Duodenal mucosa (tissue), 2 donors: ENCODE measurements at regions not wholly inside any gene's neighbourhood (a gene's known extent, or its start where the extent isn't known, plus 50 kb on each side); places are given as distances from the start of the nearest gene placed in this dataset.

Experiments used
- H3K27ac ChIP-seq: one replicate; pipeline ENCODE4 v1.7.0; 2013; ENCODE audit warnings: low read depth, low read length
- H3K27me3 ChIP-seq, 2 donors: one replicate each; pipeline ENCODE4 v1.7.0; 2013; ENCODE audit warnings: low read length in 2 of 2, control low read depth in 1 of 2; ENCODE audit not compliant: insufficient read depth in 2 of 2, control insufficient read depth in 1 of 2
- H3K36me3 ChIP-seq, 2 donors: one replicate each; pipeline ENCODE4 v1.7.0; 2013; ENCODE audit warnings: low read length in 2 of 2, control low read depth in 1 of 2; ENCODE audit not compliant: insufficient read depth in 2 of 2, control insufficient read depth in 1 of 2
- H3K4me1 ChIP-seq, 2 donors: one replicate each; pipeline ENCODE4 v1.7.0; 2013; ENCODE audit warnings: low read length in 2 of 2, control low read depth in 1 of 2; ENCODE audit not compliant: insufficient read depth in 2 of 2, control insufficient read depth in 1 of 2
- H3K4me3 ChIP-seq, 2 donors: one replicate each; pipeline ENCODE4 v1.7.0; 2013; ENCODE audit warnings: low read length in 2 of 2, low read depth in 1 of 2
- H3K9ac ChIP-seq, 2 donors: one replicate each; pipeline ENCODE4 v1.7.0; 2013; ENCODE audit warnings: low read length in 2 of 2, low read depth in 1 of 2
- H3K9me3 ChIP-seq, 2 donors: one replicate each; pipeline ENCODE4 v1.7.0; 2013; ENCODE audit warnings: low read length in 2 of 2, control low read depth in 1 of 2; ENCODE audit not compliant: control insufficient read depth in 1 of 2

DNA sequence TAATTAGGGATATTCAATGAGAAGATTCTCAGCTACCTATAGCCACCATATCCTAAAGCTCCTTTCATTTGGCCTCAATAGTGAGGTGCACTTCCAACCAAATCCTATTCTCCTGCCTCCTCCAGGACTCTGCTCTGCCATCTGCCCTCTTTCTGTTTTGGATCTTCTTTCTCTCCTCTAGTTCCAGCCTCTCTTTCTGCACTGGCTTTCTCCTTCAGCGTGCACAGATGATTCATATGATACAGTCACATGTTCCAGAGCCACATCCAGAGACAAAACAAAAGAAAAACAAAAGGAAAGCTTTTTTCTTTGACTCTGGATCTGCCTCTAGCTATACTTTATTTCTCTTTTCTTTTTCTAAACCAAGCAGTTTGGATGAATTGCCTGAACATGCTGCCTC, 531.9 kb upstream of the MAN1A1 start:
- Histone ChIP-seq H3K27me3 (no peaks in the 10 kb centered on the region), H3K9ac (no peak overlapping the region), H3K4me3 (no peak overlapping the region), H3K9me3 (no peaks in the 10 kb centered on the region), H3K36me3 (no peaks in the 10 kb centered on the region), H3K4me1 (no peaks in the 10 kb centered on the region), H3K27ac (no peak overlapping the region)

DNA sequence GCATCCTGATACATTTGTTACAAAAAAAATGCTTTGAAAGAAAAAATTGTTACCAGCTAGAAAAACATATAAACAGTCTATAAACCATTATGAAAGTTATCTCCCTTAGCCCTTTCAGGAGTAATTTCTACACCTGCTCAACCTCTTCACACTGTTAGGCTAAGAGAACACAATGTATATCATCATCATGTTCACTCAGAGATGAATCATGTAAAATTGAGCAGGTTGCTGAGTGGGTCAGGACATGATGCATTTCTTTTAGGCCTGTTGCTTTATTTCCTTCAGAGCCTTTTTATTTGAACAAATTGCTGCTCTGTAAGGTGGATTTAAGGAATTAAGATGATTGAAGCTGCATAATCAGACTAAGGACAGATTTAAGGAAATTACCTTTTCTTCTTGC, 531.3 kb upstream of the MAN1A1 start:
- H3K27ac ChIP-seq = no peak overlapping the region
- H3K36me3 ChIP-seq = no peaks in the 10 kb centered on the region
- no peak overlapping the region for H3K9ac ChIP-seq
- H3K27me3 ChIP-seq = no peaks in the 10 kb centered on the region
- H3K4me3 ChIP-seq = no peak overlapping the region
- H3K4me1 ChIP-seq = no peaks in the 10 kb centered on the region
- H3K9me3 ChIP-seq = no peaks in the 10 kb centered on the region

DNA sequence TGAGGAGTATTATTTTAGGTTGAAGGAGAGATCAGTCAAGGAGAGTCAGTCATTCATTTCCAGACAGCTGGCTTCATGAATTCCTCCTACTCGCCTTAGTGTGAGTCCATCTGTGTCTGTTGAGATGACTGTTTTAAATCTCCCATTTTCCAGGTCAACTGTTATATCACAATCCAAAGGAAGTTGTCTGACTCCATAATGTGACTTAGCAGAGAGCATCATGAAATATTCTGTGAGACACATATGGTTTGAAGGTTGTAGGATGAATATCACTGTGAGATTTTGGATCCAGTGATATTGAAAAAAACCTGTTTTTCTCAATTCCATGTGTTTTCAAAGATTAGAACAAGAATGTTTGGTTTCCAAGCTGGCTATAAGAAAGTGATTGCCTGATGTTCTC, 530.2 kb upstream of the MAN1A1 start:
- H3K27me3 ChIP-seq = no peaks in the 10 kb centered on the region
- H3K27ac ChIP-seq = no peak overlapping the region
- no peak overlapping the region for H3K4me3 ChIP-seq
- H3K4me1 ChIP-seq = no peaks in the 10 kb centered on the region
- no peaks in the 10 kb centered on the region for H3K9me3 ChIP-seq
- H3K9ac ChIP-seq = no peak overlapping the region
- H3K36me3 ChIP-seq = no peaks in the 10 kb centered on the region

DNA sequence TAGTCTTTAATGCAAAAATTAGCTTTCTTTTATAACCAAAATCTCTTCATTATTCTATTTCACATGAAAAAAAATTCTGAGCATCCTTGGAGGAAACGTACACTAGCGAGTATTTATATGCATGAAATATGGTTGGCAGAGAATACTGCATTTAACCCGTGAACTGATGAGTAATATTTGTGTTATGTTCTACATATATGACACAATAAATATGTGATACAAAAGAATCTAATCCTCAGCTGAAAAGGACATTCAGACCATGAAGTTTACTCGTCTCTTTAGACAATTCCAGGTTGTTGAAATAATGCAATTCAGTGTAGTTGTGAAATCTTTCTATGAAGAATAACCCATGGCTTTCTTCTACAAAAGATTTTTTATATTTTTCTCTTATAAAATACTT, 524.8 kb upstream of the MAN1A1 start:
- no peak overlapping the region for H3K4me3 ChIP-seq
- no peaks in the 10 kb centered on the region for H3K9me3 ChIP-seq

DNA sequence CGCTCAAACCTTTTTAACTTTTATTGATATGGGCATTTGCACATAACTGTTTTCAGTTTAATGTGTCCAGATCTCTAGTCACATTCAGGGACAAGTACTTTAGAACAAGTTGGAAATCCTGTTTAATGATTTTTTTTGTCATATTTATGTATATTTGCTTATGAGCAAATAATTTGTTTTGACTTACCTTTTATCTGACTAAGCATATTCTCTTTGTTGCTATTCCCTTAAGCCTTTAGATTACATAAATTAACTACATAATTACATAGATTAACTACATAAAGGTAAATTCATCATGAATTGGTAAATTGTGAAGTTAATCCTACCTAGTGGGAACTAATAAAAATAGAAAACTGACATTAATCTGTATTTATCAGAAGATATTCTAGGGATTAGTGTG, 523.5 kb upstream of the MAN1A1 start:
- no peaks in the 10 kb centered on the region for H3K4me1 ChIP-seq
- H3K36me3 ChIP-seq = no peaks in the 10 kb centered on the region
- H3K9ac ChIP-seq = no peak overlapping the region
- no peaks in the 10 kb centered on the region for H3K9me3 ChIP-seq
- no peak overlapping the region for H3K27ac ChIP-seq
- no peak overlapping the region for H3K4me3 ChIP-seq
- H3K27me3 ChIP-seq = no peaks in the 10 kb centered on the region

More for the DNA sequence above, 524.8 kb upstream of the MAN1A1 start:
- H3K27ac ChIP-seq = no peak overlapping the region
- no peaks in the 10 kb centered on the region for H3K27me3 ChIP-seq
- H3K36me3 ChIP-seq = no peaks in the 10 kb centered on the region
- no peaks in the 10 kb centered on the region for H3K4me1 ChIP-seq
- H3K9ac ChIP-seq = no peak overlapping the region

DNA sequence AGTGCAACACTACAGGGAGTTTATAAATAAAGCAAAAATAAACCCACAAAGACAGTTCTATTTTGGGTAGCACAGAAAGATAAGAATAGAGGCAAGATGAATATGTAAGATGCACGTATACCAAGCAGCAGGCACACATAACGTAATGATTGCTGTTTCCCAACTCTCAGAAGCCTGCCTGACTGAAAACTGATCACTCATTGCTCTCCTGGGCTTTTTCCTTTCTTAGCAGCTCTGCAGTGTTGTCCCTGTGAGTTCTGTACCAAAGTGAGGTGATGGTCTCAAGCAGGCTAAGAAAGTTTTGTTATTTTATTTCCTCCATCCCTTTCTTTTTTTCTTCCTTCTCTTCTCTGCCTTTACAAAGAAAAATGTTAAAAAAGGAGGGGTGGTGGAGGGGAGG, 522.0 kb upstream of the MAN1A1 start:
- Histone ChIP-seq H3K27me3 (no peaks in the 10 kb centered on the region), H3K4me1 (no peaks in the 10 kb centered on the region), H3K36me3 (no peaks in the 10 kb centered on the region), H3K27ac (no peak overlapping the region), H3K4me3 (no peak overlapping the region), H3K9ac (no peak overlapping the region), H3K9me3 (no peaks in the 10 kb centered on the region)

DNA sequence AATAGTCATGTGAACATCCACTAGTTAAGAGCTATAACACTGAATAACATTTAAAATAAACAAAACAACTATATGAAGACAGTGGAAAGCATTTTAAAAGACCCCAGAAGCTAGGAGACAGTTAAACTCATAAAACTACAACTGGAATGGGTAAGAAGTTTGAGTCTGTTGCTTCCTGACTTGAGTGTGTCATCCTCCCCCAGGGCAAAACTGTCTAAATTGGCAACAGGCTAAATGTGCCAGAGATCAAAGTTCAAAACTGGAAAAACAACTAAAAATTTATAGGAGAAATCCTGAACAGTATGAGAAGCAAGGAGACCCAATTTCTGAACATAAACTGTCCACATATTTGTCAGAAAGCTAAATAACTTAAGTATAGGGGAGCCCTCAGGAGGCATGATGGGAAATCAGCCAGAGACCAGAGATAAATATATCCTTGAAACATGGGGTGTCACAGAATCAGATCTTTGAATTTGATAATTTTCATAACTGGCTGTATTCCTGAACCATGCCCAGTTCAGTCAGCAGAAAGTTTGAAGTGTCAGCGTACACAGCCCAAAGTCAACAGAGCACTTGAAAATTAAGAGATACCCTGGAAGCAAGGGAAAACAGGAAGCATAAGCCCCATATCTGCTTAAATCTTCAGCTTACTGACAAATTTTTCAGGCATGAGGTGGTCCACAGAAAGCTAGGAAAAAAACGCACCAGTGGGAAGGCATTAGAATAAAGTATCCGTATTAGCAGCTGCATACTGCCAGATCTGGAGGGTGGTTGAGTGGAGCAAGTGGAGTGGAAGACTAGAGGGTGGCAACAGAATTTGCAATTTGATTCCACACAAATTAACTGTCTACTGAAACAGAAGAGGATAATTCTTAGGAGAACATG, 516.1 kb upstream of the MAN1A1 start:
- Histone ChIP-seq H3K27ac (no peak overlapping the region), H3K27me3 (no peaks in the 10 kb centered on the region), H3K9me3 (peaks cover 0 to 4% of the 10 kb centered on the region in 2 donors), H3K9ac (no peak overlapping the region), H3K4me3 (no peak overlapping the region), H3K4me1 (no peaks in the 10 kb centered on the region), H3K36me3 (no peaks in the 10 kb centered on the region)

DNA sequence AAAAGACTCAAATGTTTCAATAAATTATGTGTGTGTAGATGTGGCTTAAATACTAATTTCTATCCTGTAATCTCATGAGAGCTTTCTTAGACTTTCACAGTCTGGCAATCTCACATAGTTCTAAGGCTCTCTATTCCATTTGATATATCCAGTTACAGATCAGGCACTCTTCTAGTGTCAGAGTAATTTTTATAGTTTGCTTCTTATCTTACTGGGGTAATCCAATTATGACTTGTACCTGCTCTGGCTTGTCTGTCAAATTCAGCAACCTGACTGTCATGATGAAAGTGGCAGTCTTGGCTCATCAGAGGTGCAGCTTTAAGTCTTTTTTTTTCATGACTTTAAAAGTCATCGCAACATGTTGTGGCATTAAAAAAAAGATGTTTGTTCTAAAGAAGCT, 513.2 kb upstream of the MAN1A1 start:
- Histone ChIP-seq H3K4me1 (no peaks in the 10 kb centered on the region), H3K9me3 (peaks cover 0 to 4% of the 10 kb centered on the region in 2 donors), H3K27me3 (no peaks in the 10 kb centered on the region), H3K27ac (no peak overlapping the region), H3K9ac (no peak overlapping the region), H3K4me3 (no peak overlapping the region), H3K36me3 (no peaks in the 10 kb centered on the region)

DNA sequence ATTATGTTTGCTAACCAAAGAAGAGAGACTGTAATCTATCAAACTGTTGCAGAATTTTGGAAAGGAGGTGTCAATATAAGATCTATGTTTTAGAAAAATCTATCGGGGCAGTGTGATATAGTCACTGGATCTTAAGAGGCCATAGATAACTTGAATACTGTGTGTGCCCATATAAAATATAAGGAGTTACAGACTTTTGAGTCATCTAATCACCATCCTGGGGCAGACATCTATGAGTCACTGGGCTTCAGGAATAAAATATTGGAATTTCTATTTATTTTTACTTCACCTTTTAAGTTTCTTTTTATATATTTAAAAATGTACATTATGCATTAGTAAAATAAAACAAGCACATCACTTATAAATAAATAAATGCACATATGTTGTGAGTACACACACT, 509.3 kb upstream of the MAN1A1 start:
- H3K36me3 ChIP-seq = no peaks in the 10 kb centered on the region
- H3K9me3 ChIP-seq = no peaks in the 10 kb centered on the region
- no peak overlapping the region for H3K4me3 ChIP-seq
- no peaks in the 10 kb centered on the region for H3K4me1 ChIP-seq
- no peak overlapping the region for H3K27ac ChIP-seq
- no peak overlapping the region for H3K9ac ChIP-seq
- no peaks in the 10 kb centered on the region for H3K27me3 ChIP-seq

DNA sequence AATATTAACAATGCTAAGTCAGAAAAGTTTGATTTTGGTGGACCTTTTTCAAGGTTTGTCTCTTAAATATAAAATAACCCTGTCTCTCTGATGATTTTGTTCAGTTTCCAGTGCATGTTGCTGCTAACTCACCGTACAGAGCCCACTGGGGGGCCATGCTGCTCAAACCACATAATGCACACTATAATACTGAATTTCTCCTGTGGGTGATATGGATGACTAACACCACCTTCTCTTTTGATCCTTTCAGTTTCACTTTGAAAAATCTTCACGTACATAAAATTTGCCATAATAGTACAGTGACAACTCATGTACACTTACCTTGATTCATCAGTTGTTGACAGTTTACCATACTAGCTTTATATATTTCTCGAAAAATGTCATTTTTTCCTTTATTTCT, 506.6 kb upstream of the MAN1A1 start:
- Histone ChIP-seq H3K4me1 (no peaks in the 10 kb centered on the region), H3K9ac (no peak overlapping the region), H3K27ac (no peak overlapping the region), H3K27me3 (no peaks in the 10 kb centered on the region), H3K4me3 (peak overlapping the region; percentile 46), H3K36me3 (no peaks in the 10 kb centered on the region), H3K9me3 (no peaks in the 10 kb centered on the region)
